PC-3 (cell line): ENCODE measurements at regions not wholly inside any gene's neighbourhood (a gene's known extent, or its start where the extent isn't known, plus 50 kb on each side); places are given as distances from the start of the nearest gene placed in this dataset.

ENCODE experiments used
- CTCF ChIP-seq: fragments of 300-600 bp; sonication (generic); conservative IDR thresholded peaks from 2 replicates; pipeline ENCODE4 v1.5.1; 2017; ENCODE audit warnings: antibody characterized with exemption, low read depth, mild to moderate bottlenecking, low read length
- EZH2 ChIP-seq: fragments of 300-600 bp; sonication (generic); IDR thresholded peaks from one replicate; pipeline ENCODE4 v1.6.1; 2017; ENCODE audit warnings: antibody characterized with exemption, mild to moderate bottlenecking, low read length; ENCODE audit not compliant: unreplicated experiment

- TF ChIP-seq CTCF (no peak), EZH2 (no peak)
Measured at GRCh38 chr18:78726326-78727056, 253.1 kb upstream of the SALL3 start.
